HepG2 (cell line): ENCODE measurements at regions not wholly inside any gene's neighbourhood (a gene's known extent, or its start where the extent isn't known, plus 50 kb on each side); places are given as distances from the start of the nearest gene placed in this dataset.
"Not testable (repeated sequence)": the region's sequence is repeated elsewhere in the genome, so short reads cannot be mapped to it uniquely, and the experiment has no call there.

Experiments
- ATAC-seq: fragments of 200-7000 bp; cut with Tn5 transposase; 3 replicates; pipeline ENCODE4 v1.9.1; 2020; ENCODE audit warnings: mild to moderate bottlenecking, moderate library complexity
- BruUV-seq: library from RNA; stranded (reverse); fragments of 400-500 nt; replicated peaks from 2 replicates; lab custom pipeline; 2021; lab: Mats Ljungman, UMichigan
- CTCF ChIA-PET: fragments of 300-600 bp; formaldehyde crosslinking; extraction: SDS; loops from one replicate; lab custom pipeline; 2021; ENCODE audit warnings: low total read pairs, inconsistent platforms, low intra/inter-chr PET ratio; lab: Yijun Ruan, JAX
- POLR2A ChIA-PET: fragments of 350-600 bp; sonication (Branson Sonifier 250); formaldehyde crosslinking; loops from one replicate; lab custom pipeline; 2020; ENCODE audit warnings: antibody characterized with exemption, inconsistent platforms; lab: Yijun Ruan, JAX
- DNase-seq: peaks from one replicate; pipeline ENCODE4 v3.0.0-alpha.2; 2015; ENCODE audit warnings: low spot score
- FAIRE-seq: peaks from 3 replicates; lab custom pipeline; 2011; peaks lifted over from hg19 to GRCh38; lab: Jason Lieb, UNC
- H2AFZ ChIP-seq: one replicate; pipeline ENCODE4 v1.6.1; 2011; ENCODE audit warnings: low read length, inconsistent platforms
- H3K27ac ChIP-seq: fragments of 300-600 bp; 3 replicates; pipeline ENCODE4 v1.8.0; 2011; ENCODE audit warnings: mixed run types, mild to moderate bottlenecking, mixed read lengths, low read length, inconsistent platforms; ENCODE audit not compliant: insufficient read depth; ENCODE audit errors: extremely low read length
- H3K27me3 ChIP-seq, 2 experiments: fragments of 200-600 bp in 1 of 2; 2 replicates in 1 of 2; 3 replicates in 1 of 2; pipeline versions ENCODE4 v1.6.0 to v1.8.0; 2011; ENCODE audit warnings: low read length in 2 of 2, mild to moderate bottlenecking in 2 of 2, moderate library complexity in 2 of 2, inconsistent platforms in 1 of 2; ENCODE audit not compliant: insufficient read depth in 2 of 2, control insufficient read depth in 1 of 2
- H3K36me3 ChIP-seq, 2 experiments: fragments of 200-600 bp in 1 of 2; replicated peaks in 1 of 2; 2 replicates in 1 of 2; 3 replicates in 1 of 2; pipeline versions ENCODE4 v1.5.1 to v1.8.0; 2011; ENCODE audit warnings: low read length in 2 of 2, inconsistent platforms in 1 of 2; ENCODE audit not compliant: insufficient read depth in 2 of 2, control insufficient read depth in 1 of 2
- H3K4me1 ChIP-seq: 2 replicates; pipeline ENCODE4 v1.5.1; 2012; ENCODE audit warnings: low read length, inconsistent platforms; ENCODE audit not compliant: insufficient read depth
- H3K4me2 ChIP-seq: 2 replicates; pipeline ENCODE4 v1.6.0; 2011; ENCODE audit warnings: low read depth, low read length, inconsistent platforms
- H3K4me3 ChIP-seq, 3 experiments: fragments of 200-600 bp in 1 of 3; sonication (generic), shearing (Covaris generic) in 1 of 3; replicated peaks in 1 of 3; 2 replicates each; pipeline ENCODE4 v1.5.1; 2011 to 2016; ENCODE audit warnings: low read length in 3 of 3, inconsistent platforms in 2 of 3, low read depth in 2 of 3, mild to moderate bottlenecking in 2 of 3, control low read depth in 1 of 3, mixed read lengths in 1 of 3; ENCODE audit not compliant: insufficient read depth in 1 of 3
- H3K79me2 ChIP-seq: one replicate; pipeline ENCODE4 v1.6.1; 2011; ENCODE audit warnings: low read length, inconsistent platforms; ENCODE audit not compliant: insufficient read depth
- H3K9ac ChIP-seq: 2 replicates; pipeline ENCODE4 v1.6.0; 2011; ENCODE audit warnings: mild to moderate bottlenecking, low read depth, low read length, inconsistent platforms; ENCODE audit not compliant: insufficient read depth
- H3K9me3 ChIP-seq: 2 replicates; pipeline ENCODE4 v1.5.1; 2012; ENCODE audit warnings: mild to moderate bottlenecking, low read length
- H4K20me1 ChIP-seq: 2 replicates; pipeline ENCODE4 v1.6.0; 2011; ENCODE audit warnings: inconsistent platforms, mild to moderate bottlenecking, low read length, moderate library complexity; ENCODE audit not compliant: insufficient read depth
- CERS6 ChIP-seq: sonication (generic); formaldehyde crosslinking; IDR thresholded peaks from 2 replicates; pipeline ENCODE4 v1.5.0; 2020; ENCODE audit warnings: missing genetic modification reagents
- DZIP1 ChIP-seq: sonication (generic); formaldehyde crosslinking; IDR thresholded peaks from 2 replicates; pipeline ENCODE4 v1.5.0; 2020; ENCODE audit warnings: mild to moderate bottlenecking, missing genetic modification reagents
- FOXP1 ChIP-seq, 2 experiments: fragments of 450-650 bp in 1 of 2; IDR thresholded peaks; 2 replicates each; pipeline ENCODE4 v1.6.1; 2017 to 2018; ENCODE audit warnings: antibody characterized with exemption in 1 of 2
- GABPB1 ChIP-seq: IDR thresholded peaks from 2 replicates; pipeline ENCODE4 v1.6.1; 2016; ENCODE audit warnings: mild to moderate bottlenecking, missing genetic modification reagents, moderate library complexity, missing compliant biosample characterization
- MAFF ChIP-seq: IDR thresholded peaks from 2 replicates; pipeline ENCODE4 v1.6.1; 2011; ENCODE audit warnings: low read depth, low read length, improper control_type of control experiment
- PPARG ChIP-seq: conservative IDR thresholded peaks from 2 replicates; pipeline ENCODE4 v1.6.1; 2016; ENCODE audit warnings: missing biosample characterization, missing genetic modification reagents
- STAG1 ChIP-seq: sonication (generic); formaldehyde crosslinking; IDR thresholded peaks from 2 replicates; pipeline ENCODE4 v1.4.0; 2020; ENCODE audit warnings: missing genetic modification reagents
- ZKSCAN1 ChIP-seq: fragments of 150-350 bp; IDR thresholded peaks from 2 replicates; pipeline ENCODE4 v1.6.1; 2014; ENCODE audit warnings: low read length
- ZNF205 ChIP-seq: IDR thresholded peaks from 2 replicates; pipeline ENCODE4 v1.6.1; 2018; ENCODE audit warnings: missing biosample characterization, missing genetic modification reagents
- ZNF556 ChIP-seq: sonication (generic); formaldehyde crosslinking; IDR thresholded peaks from 2 replicates; pipeline ENCODE4 v1.4.0; 2020; ENCODE audit warnings: mild to moderate bottlenecking, missing genetic modification reagents, borderline replicate concordance
- ZNF577 ChIP-seq: sonication (generic); formaldehyde crosslinking; IDR thresholded peaks from 2 replicates; pipeline ENCODE4 v1.4.0; 2020; ENCODE audit warnings: mild to moderate bottlenecking, low read depth, missing genetic modification reagents, borderline replicate concordance
- ZNF615 ChIP-seq: sonication (generic); formaldehyde crosslinking; IDR thresholded peaks from 2 replicates; pipeline ENCODE4 v1.5.0; 2020; ENCODE audit warnings: mild to moderate bottlenecking, missing genetic modification reagents, borderline replicate concordance
- WGBS: methylation state at CpG from one replicate; pipeline ENCODE4 v1.1.6; 2017; ENCODE audit warnings: low lambda C conversion rate; 5-methylcytosine and 5-hydroxymethylcytosine counted together
- in situ Hi-C: cut with HindIII; loops from 2 replicates; pipeline ENCODE4 v1.10.0; 2017; ENCODE audit warnings: low pct_unique_long_range_greater_than_20kb; ENCODE audit not compliant: extremely low pct_ligation_motif_present
- intact Hi-C: fragments of 100-400 bp; cut with micrococcal nuclease; formaldehyde crosslinking; loops from one replicate; pipeline ENCODE4 v1.10.0; 2022; ENCODE audit not compliant: unreplicated experiment

- Histone ChIP-seq H3K27me3 (peaks cover 5 to 22% of the 10 kb centered on the region in 2 experiments; a peak in 4 of 5 replicates), H3K9ac (no peak overlapping the region), H3K9me3 (no peaks in the 10 kb centered on the region), H3K36me3 (no peaks in the 10 kb centered on the region), H2AFZ (no peak overlapping the region), H4K20me1 (no peaks in the 10 kb centered on the region), H3K4me3 (no peak overlapping the region), H3K79me2 (no peaks in the 10 kb centered on the region), H3K27ac (no peak overlapping the region), H3K4me1 (no peaks in the 10 kb centered on the region), H3K4me2 (no peak overlapping the region)
- ATAC-seq (no peak), DNase-seq (no peak), FAIRE-seq (no peak)
- in situ Hi-C loops (no loop called here), intact Hi-C loops (no loop called here)
- 8% methylated on average over 6 of the region's 6 CpGs for WGBS
- BruUV-seq: no TSS peak
- POLR2A ChIA-PET: no interaction called here
- CTCF ChIA-PET: no interaction called here
- TF ChIP-seq MAFF: no peak
- TF ChIP-seq PPARG: no peak
- no peak for TF ChIP-seq ZKSCAN1
- TF ChIP-seq ZNF205: no peak
- no peak for TF ChIP-seq STAG1 (CRISPR knock-in tag)
- TF ChIP-seq CERS6: no peak
- no peak for TF ChIP-seq ZNF577 (CRISPR knock-in tag)
- no peak for TF ChIP-seq FOXP1 (IDR thresholded peaks at IDR 0.05)
- TF ChIP-seq FOXP1 (CRISPR knock-in tag; IDR thresholded peaks at IDR 0.05): no peak
- no peak for TF ChIP-seq GABPB1 (CRISPR knock-in tag)
- TF ChIP-seq ZNF615: no peak
- TF ChIP-seq DZIP1 (CRISPR knock-in tag): no peak
- TF ChIP-seq ZNF556 (CRISPR knock-in tag): no peak
Measured at GRCh38 chr19:30263830-30264381, 108.3 kb upstream of the ZNF536 start.

GRCh38 chr19:30265918-30266317 lies 106.3 kb upstream of the ZNF536 start:
- intact Hi-C loops, BruUV-seq, H2AFZ ChIP-seq, in situ Hi-C loops, POLR2A ChIA-PET, FAIRE-seq, H4K20me1 ChIP-seq, H3K4me2 ChIP-seq, H3K9ac ChIP-seq, DNase-seq, H3K36me3 ChIP-seq, H3K9me3 ChIP-seq, H3K4me3 ChIP-seq, ATAC-seq, H3K4me1 ChIP-seq, H3K27ac ChIP-seq, H3K79me2 ChIP-seq, CTCF ChIA-PET: not testable (repeated sequence)
- whole genome bisulfite sequencing: 3% methylated on average over 2 of the region's 2 CpGs
- peaks cover 5 to 27% of the 10 kb centered on the region in 2 experiments; a peak in 4 of 5 replicates for H3K27me3 ChIP-seq
